ENCODE measurements at regions not wholly inside any gene's neighbourhood (a gene's known extent, or its start where the extent isn't known, plus 50 kb on each side); places are given as distances from the start of the nearest gene placed in this dataset.
"Not testable (repeated sequence)": the region's sequence is repeated elsewhere in the genome, so short reads cannot be mapped to it uniquely, and the experiment has no call there.

DNA sequence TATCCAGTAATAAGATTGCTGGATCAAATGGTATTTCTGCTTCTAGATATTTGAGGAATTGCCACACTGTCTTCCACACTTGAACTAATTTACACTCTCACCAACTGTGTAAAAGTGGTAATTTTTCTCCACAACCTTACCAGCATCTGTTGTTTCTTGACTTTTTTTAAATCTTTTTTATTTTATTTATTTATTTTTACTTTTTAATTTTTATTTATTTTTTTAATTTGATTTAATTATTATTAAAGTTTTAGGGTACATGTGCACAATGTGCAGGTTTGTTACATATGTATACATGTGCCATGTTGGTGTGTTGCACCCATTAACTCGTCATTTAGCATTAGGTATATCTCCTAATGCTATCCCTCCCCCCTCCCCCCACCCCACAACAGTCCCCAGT is 765.9 kb upstream of the GJE1 start:
- not testable (repeated sequence) for TF ChIP-seq CTCF (IDR thresholded peaks at IDR 0.05; ENCODE audit: insufficient read depth, low read length, poor library complexity, severe bottlenecking); EZH2phosphoT487 (conservative IDR thresholded peaks at IDR 0.05; ENCODE audit: low read length)
